Activated B cell treated with CpG ODN at 0.5 μM for 24 hours (primary cell): ENCODE measurements at regions not wholly inside any gene's neighbourhood (a gene's known extent, or its start where the extent isn't known, plus 50 kb on each side); places are given as distances from the start of the nearest gene placed in this dataset.

Experiments used
- ATAC-seq: fragments of 200-7000 bp; cut with Tn5 transposase; one replicate; pipeline ENCODE4 v1.10.0; 2021; ENCODE audit warnings: low read depth, mild to moderate bottlenecking, moderate library complexity
- CTCF ChIA-PET: fragments of 350-600 bp; sonication (Branson Sonifier 250); formaldehyde crosslinking; loops from one replicate; lab custom pipeline; 2021; ENCODE audit warnings: antibody characterized with exemption; lab: Charles Lee
- POLR2A ChIA-PET: fragments of 350-600 bp; sonication (Branson Sonifier 250); formaldehyde crosslinking; loops from one replicate; lab custom pipeline; 2021; ENCODE audit warnings: antibody characterized with exemption; lab: Charles Lee
- DNase-seq: peaks from one replicate; pipeline ENCODE4 v3.0.0; 2022
- H3K27ac Mint-ChIP-seq: one replicate; pipeline ENCODE4 v1.8.0; 2020; ENCODE audit warnings: mixed read lengths
- H3K27me3 Mint-ChIP-seq: one replicate; pipeline ENCODE4 v1.8.0; 2021; ENCODE audit warnings: mixed read lengths
- H3K36me3 Mint-ChIP-seq: one replicate; pipeline ENCODE4 v1.8.0; 2021; ENCODE audit warnings: low read depth, mixed read lengths
- H3K4me1 Mint-ChIP-seq: one replicate; pipeline ENCODE4 v1.8.0; 2021; ENCODE audit warnings: mixed read lengths
- H3K4me3 Mint-ChIP-seq: one replicate; pipeline ENCODE4 v1.8.0; 2020; ENCODE audit warnings: mild to moderate bottlenecking, mixed read lengths
- H3K9me3 Mint-ChIP-seq: one replicate; pipeline ENCODE4 v1.8.0; 2020; ENCODE audit warnings: mixed read lengths
- CTCF ChIP-seq: fragments of 200-600 bp; IDR thresholded peaks from one replicate; pipeline ENCODE4 v1.8.0; 2022; ENCODE audit warnings: antibody characterized with exemption, mild to moderate bottlenecking
- intact Hi-C: fragments of 100-400 bp; cut with micrococcal nuclease; formaldehyde crosslinking; loops from one replicate; pipeline ENCODE4 v1.15.1; 2024

GRCh38 chr2:118237451-118237850 is 149.2 kb downstream of the INSIG2 start:
- no peak for ATAC-seq

GRCh38 chr2:118232796-118233195 is 144.5 kb downstream of the INSIG2 start:
- no peak overlapping the region for H3K4me3 Mint-ChIP-seq
- intact Hi-C loops, result no loop called here
- CTCF ChIA-PET, result no interaction called here
- peaks cover 25% of the 10 kb centered on the region for H3K27me3 Mint-ChIP-seq
- ATAC-seq (no peak), DNase-seq (no peak)
- no peaks in the 10 kb centered on the region for H3K9me3 Mint-ChIP-seq
- H3K27ac Mint-ChIP-seq, result no peak overlapping the region
- POLR2A ChIA-PET, result no interaction called here
- no peak for TF ChIP-seq CTCF
- H3K4me1 Mint-ChIP-seq, result no peaks in the 10 kb centered on the region
- no peaks in the 10 kb centered on the region for H3K36me3 Mint-ChIP-seq

More at GRCh38 chr2:118237451-118237850, 149.2 kb downstream of the INSIG2 start:
- Mint-ChIP-seq H3K27ac (no peak overlapping the region), H3K36me3 (no peaks in the 10 kb centered on the region), H3K4me1 (no peaks in the 10 kb centered on the region), H3K4me3 (no peak overlapping the region), H3K9me3 (peaks cover 5% of the 10 kb centered on the region), H3K27me3 (peaks cover 34% of the 10 kb centered on the region)
- intact Hi-C loops, result no loop called here
- ChIA-PET POLR2A (no interaction called here), CTCF (interaction anchor here (1.1 kb wide), 1 partner anchor 15 kb away, joined by 3 read pairs; no protein-coding TSS in a partner anchor)
- DNase-seq, result no peak
- no peak for TF ChIP-seq CTCF

GRCh38 chr2:118232391-118232790 is 144.1 kb downstream of the INSIG2 start:
- Mint-ChIP-seq H3K27ac (no peak overlapping the region), H3K9me3 (no peaks in the 10 kb centered on the region), H3K4me1 (no peaks in the 10 kb centered on the region), H3K4me3 (no peak overlapping the region), H3K27me3 (peaks cover 24% of the 10 kb centered on the region), H3K36me3 (no peaks in the 10 kb centered on the region)
- DNase-seq (no peak), ATAC-seq (no peak)
- TF ChIP-seq CTCF, result no peak
- ChIA-PET POLR2A (no interaction called here), CTCF (no interaction called here)
- intact Hi-C loops, result no loop called here

GRCh38 chr2:118231759-118232158 is 143.5 kb downstream of the INSIG2 start:
- Mint-ChIP-seq H3K27me3 (peaks cover 25% of the 10 kb centered on the region), H3K36me3 (no peaks in the 10 kb centered on the region), H3K4me3 (no peak overlapping the region), H3K4me1 (no peaks in the 10 kb centered on the region), H3K27ac (no peak overlapping the region), H3K9me3 (no peaks in the 10 kb centered on the region)
- ChIA-PET POLR2A (no interaction called here), CTCF (interaction anchor here (0.8 kb wide), 1 partner anchor 9 kb away, joined by 4 read pairs; no protein-coding TSS in a partner anchor)
- DNase-seq (no peak), ATAC-seq (no peak)
- intact Hi-C loops, result no loop called here
- no peak for TF ChIP-seq CTCF

GRCh38 chr2:118227698-118228508 is 139.6 kb downstream of the INSIG2 start:
- Mint-ChIP-seq H3K27me3 (peaks cover 33% of the 10 kb centered on the region), H3K4me3 (no peak overlapping the region), H3K27ac (no peak overlapping the region), H3K9me3 (no peaks in the 10 kb centered on the region), H3K36me3 (no peaks in the 10 kb centered on the region), H3K4me1 (peaks cover 22% of the 10 kb centered on the region)
- ChIA-PET POLR2A (no interaction called here), CTCF (interaction anchor here (0.9 to 1.1 kb wide), 2 partner anchors 25 to 628 kb away, joined by 3 read pairs; no protein-coding TSS in a partner anchor)
- intact Hi-C loops, result loop anchor here (10.0 kb wide), 1 partner anchor 413 kb away; the partner anchor contains the start of gene DDX18
- TF ChIP-seq CTCF, result no peak
- ATAC-seq (no peak), DNase-seq (no peak)
